K562 (cell line): ENCODE measurements at regions not wholly inside any gene's neighbourhood (a gene's known extent, or its start where the extent isn't known, plus 50 kb on each side); places are given as distances from the start of the nearest gene placed in this dataset.

Experiments used
- ARHGAP35 ChIP-seq: fragments of 450-650 bp; IDR thresholded peaks from 2 replicates; pipeline ENCODE4 v1.6.1; 2018; ENCODE audit not compliant: partially characterized antibody
- ARID4B ChIP-seq: sonication (generic); formaldehyde crosslinking; IDR thresholded peaks from 2 replicates; pipeline ENCODE4 v1.8.0; 2022; ENCODE audit warnings: mild to moderate bottlenecking, missing genetic modification reagents
- CBFB ChIP-seq: sonication (generic); formaldehyde crosslinking; IDR thresholded peaks from 2 replicates; pipeline ENCODE4 v1.4.0; 2020; ENCODE audit warnings: mild to moderate bottlenecking, missing genetic modification reagents
- CEBPB ChIP-seq: fragments of 450-650 bp; IDR thresholded peaks from 2 replicates; pipeline ENCODE4 v1.6.1; 2016; ENCODE audit warnings: missing genetic modification characterization, missing compliant biosample characterization
- CTCF ChIP-seq, 3 experiments: IDR thresholded peaks in 2 of 3; conservative IDR thresholded peaks in 1 of 3; 2 replicates each; pipeline ENCODE4 v1.5.1; 2011 to 2012; ENCODE audit warnings: low read length in 3 of 3, mild to moderate bottlenecking in 3 of 3, control low read depth in 2 of 3, improper control_type of control experiment in 1 of 3, inconsistent platforms in 1 of 3, low read depth in 1 of 3, mixed read lengths in 1 of 3, moderate library complexity in 1 of 3; ENCODE audit not compliant: insufficient read depth in 2 of 3
- E2F4 ChIP-seq: sonication (generic); formaldehyde crosslinking; IDR thresholded peaks from 2 replicates; pipeline ENCODE4 v1.8.0; 2022; ENCODE audit warnings: mild to moderate bottlenecking, low read depth, missing genetic modification reagents
- KLF13 ChIP-seq: fragments of 450-650 bp; IDR thresholded peaks from 2 replicates; pipeline ENCODE4 v1.6.1; 2016; ENCODE audit warnings: missing genetic modification characterization, low read depth, mild to moderate bottlenecking, missing compliant biosample characterization, moderate library complexity, borderline replicate concordance
- NFYB ChIP-seq: IDR thresholded peaks from 2 replicates; pipeline ENCODE4 v1.6.1; 2011; ENCODE audit warnings: mild to moderate bottlenecking, moderate library complexity; ENCODE audit not compliant: insufficient read length; ENCODE audit errors: extremely low read depth
- POLR2A ChIP-seq: fragments of 450-650 bp; conservative IDR thresholded peaks from 2 replicates; pipeline ENCODE4 v1.6.1; 2016
- RAD21 ChIP-seq, 2 experiments: fragments of 250-450 bp in 1 of 2; fragments of 450-650 bp in 1 of 2; sonication (Bioruptor Pico) in 1 of 2; formaldehyde crosslinking in 1 of 2; IDR thresholded peaks in 1 of 2; conservative IDR thresholded peaks in 1 of 2; 2 replicates each; pipeline versions ENCODE4 v1.4.0 to v1.8.0; 2020 to 2022; ENCODE audit warnings: mild to moderate bottlenecking in 2 of 2, moderate library complexity in 1 of 2
- REST ChIP-seq, 2 experiments: fragments of 450-650 bp; formaldehyde crosslinking in 1 of 2; IDR thresholded peaks; 2 replicates each; pipeline versions ENCODE4 v1.4.0 to v1.6.1; 2014 to 2020; ENCODE audit warnings: mild to moderate bottlenecking in 2 of 2, borderline replicate concordance in 1 of 2, low read depth in 1 of 2
- TF ChIP-seq, protein P1 (sequence below): fragments of 450-650 bp; IDR thresholded peaks from 2 replicates; pipeline ENCODE4 v1.6.1; 2018; ENCODE audit not compliant: partially characterized antibody
- TF ChIP-seq, protein P2 (sequence below): sonication (generic); formaldehyde crosslinking; IDR thresholded peaks from 2 replicates; pipeline ENCODE4 v1.9.0; 2022; ENCODE audit warnings: mild to moderate bottlenecking, missing genetic modification reagents

- TF ChIP-seq REST (IDR thresholded peaks at IDR 0.05; ENCODE audit: borderline replicate concordance) (no peak), REST (CRISPR knock-in tag; IDR thresholded peaks at IDR 0.05; ENCODE audit: low read depth) (no peak), RAD21 (CRISPR knock-in tag; conservative IDR thresholded peaks at IDR 0.05 in 1 of 2, IDR thresholded peaks at IDR 0.05 in 1 of 2) (no peak), ARHGAP35 (no peak), CBFB (CRISPR knock-in tag) (no peak), ARID4B (CRISPR knock-in tag) (no peak), CTCF (IDR thresholded peaks at IDR 0.05 in 2 of 3, conservative IDR thresholded peaks at IDR 0.05 in 1 of 3; ENCODE audit: insufficient read depth in 2 of 3, low read depth in 1 of 3, low read length in 3 of 3) (no peak), E2F4 (CRISPR knock-in tag) (no peak), KLF13 (tag) (no peak), CEBPB (tag) (no peak), NFYB (no peak), POLR2A (no peak)
- TF ChIP-seq, protein P1, sequence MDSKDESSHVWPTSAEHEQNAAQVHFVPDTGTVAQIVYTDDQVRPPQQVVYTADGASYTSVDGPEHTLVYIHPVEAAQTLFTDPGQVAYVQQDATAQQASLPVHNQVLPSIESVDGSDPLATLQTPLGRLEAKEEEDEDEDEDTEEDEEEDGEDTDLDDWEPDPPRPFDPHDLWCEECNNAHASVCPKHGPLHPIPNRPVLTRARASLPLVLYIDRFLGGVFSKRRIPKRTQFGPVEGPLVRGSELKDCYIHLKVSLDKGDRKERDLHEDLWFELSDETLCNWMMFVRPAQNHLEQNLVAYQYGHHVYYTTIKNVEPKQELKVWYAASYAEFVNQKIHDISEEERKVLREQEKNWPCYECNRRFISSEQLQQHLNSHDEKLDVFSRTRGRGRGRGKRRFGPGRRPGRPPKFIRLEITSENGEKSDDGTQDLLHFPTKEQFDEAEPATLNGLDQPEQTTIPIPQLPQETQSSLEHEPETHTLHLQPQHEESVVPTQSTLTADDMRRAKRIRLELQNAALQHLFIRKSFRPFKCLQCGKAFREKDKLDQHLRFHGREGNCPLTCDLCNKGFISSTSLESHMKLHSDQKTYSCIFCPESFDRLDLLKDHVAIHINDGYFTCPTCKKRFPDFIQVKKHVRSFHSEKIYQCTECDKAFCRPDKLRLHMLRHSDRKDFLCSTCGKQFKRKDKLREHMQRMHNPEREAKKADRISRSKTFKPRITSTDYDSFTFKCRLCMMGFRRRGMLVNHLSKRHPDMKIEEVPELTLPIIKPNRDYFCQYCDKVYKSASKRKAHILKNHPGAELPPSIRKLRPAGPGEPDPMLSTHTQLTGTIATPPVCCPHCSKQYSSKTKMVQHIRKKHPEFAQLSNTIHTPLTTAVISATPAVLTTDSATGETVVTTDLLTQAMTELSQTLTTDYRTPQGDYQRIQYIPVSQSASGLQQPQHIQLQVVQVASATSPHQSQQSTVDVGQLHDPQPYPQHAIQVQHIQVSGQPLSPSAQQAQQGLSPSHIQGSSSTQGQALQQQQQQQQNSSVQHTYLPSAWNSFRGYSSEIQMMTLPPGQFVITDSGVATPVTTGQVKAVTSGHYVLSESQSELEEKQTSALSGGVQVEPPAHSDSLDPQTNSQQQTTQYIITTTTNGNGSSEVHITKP = no peak
- TF ChIP-seq, protein P2, sequence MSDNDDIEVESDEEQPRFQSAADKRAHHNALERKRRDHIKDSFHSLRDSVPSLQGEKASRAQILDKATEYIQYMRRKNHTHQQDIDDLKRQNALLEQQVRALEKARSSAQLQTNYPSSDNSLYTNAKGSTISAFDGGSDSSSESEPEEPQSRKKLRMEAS (CRISPR knock-in tag) = no peak
Measured at GRCh38 chr7:25694211-25694610, 457.8 kb upstream of the NFE2L3 start.
